ENCODE measurements at regions not wholly inside any gene's neighbourhood (a gene's known extent, or its start where the extent isn't known, plus 50 kb on each side); places are given as distances from the start of the nearest gene placed in this dataset.

GRCh38 chr2:180306346-180306745, 299.2 kb upstream of the CWC22 start:
- Histone ChIP-seq H3K9me2 (ENCODE audit: insufficient read depth, low read length) (no peaks in the 10 kb centered on the region), H3K79me2 (replicated peaks; ENCODE audit: insufficient read depth, low read length) (no peaks in the 10 kb centered on the region), H3K9ac (ENCODE audit: low read length) (no peak overlapping the region), H3K9me3 (ENCODE audit: low read length) (no peaks in the 10 kb centered on the region), H3K4me3 (ENCODE audit: low read length) (no peak overlapping the region), H3K36me3 (ENCODE audit: insufficient read depth, low read length) (no peaks in the 10 kb centered on the region), H2AFZ (ENCODE audit: low read depth, low read length) (no peak overlapping the region), H3F3A (ENCODE audit: insufficient read depth, low read length, poor library complexity, severe bottlenecking) (no peaks in the 10 kb centered on the region), H3K27me3 (ENCODE audit: insufficient read depth, low read depth, low read length) (no peaks in the 10 kb centered on the region), H3K4me2 (ENCODE audit: low read length) (no peak overlapping the region), H4K20me1 (ENCODE audit: insufficient read depth) (no peaks in the 10 kb centered on the region), H3K27ac (ENCODE audit: low read length) (no peak overlapping the region)
- TF ChIP-seq RAD21 (conservative IDR thresholded peaks at IDR 0.05) (no peak), EP300 (conservative IDR thresholded peaks at IDR 0.05; ENCODE audit: poor library complexity, severe bottlenecking) (no peak), CTCF (IDR thresholded peaks at IDR 0.05; ENCODE audit: poor library complexity, severe bottlenecking) (no peak), TAF1 (IDR thresholded peaks at IDR 0.05; ENCODE audit: low read depth) (no peak), SMC3 (conservative IDR thresholded peaks at IDR 0.05; ENCODE audit: poor library complexity) (no peak), POLR2AphosphoS5 (IDR thresholded peaks at IDR 0.05) (no peak), EZH2 (IDR thresholded peaks at IDR 0.05; ENCODE audit: borderline replicate concordance, insufficient read depth, low read length, poor library complexity, severe bottlenecking) (no peak), MXI1 (conservative IDR thresholded peaks at IDR 0.05; ENCODE audit: poor library complexity, severe bottlenecking) (no peak), REST (IDR thresholded peaks at IDR 0.05; ENCODE audit: borderline replicate concordance) (no peak)

- H3K27ac ChIP-seq (ENCODE audit: low read length), result no peak overlapping the region
- H3K9ac ChIP-seq (ENCODE audit: low read length), result no peak overlapping the region
- peaks cover 3% of the 10 kb centered on the region for H3F3A ChIP-seq (ENCODE audit: insufficient read depth, low read length, poor library complexity, severe bottlenecking)
- no peak overlapping the region for H2AFZ ChIP-seq (ENCODE audit: low read depth, low read length)
- H3K36me3 ChIP-seq (ENCODE audit: insufficient read depth, low read length), result no peaks in the 10 kb centered on the region
- no peaks in the 10 kb centered on the region for H3K79me2 ChIP-seq (replicated peaks; ENCODE audit: insufficient read depth, low read length)
- H3K9me2 ChIP-seq (ENCODE audit: insufficient read depth, low read length), result no peaks in the 10 kb centered on the region
- H3K4me2 ChIP-seq (ENCODE audit: low read length), result no peak overlapping the region
- H3K9me3 ChIP-seq (ENCODE audit: low read length), result no peaks in the 10 kb centered on the region
- no peak for TF ChIP-seq CTCF (IDR thresholded peaks at IDR 0.05; ENCODE audit: poor library complexity, severe bottlenecking)
- no peak for TF ChIP-seq POLR2AphosphoS5 (IDR thresholded peaks at IDR 0.05)
- TF ChIP-seq REST (IDR thresholded peaks at IDR 0.05; ENCODE audit: borderline replicate concordance), result no peak
- no peak for TF ChIP-seq TAF1 (IDR thresholded peaks at IDR 0.05; ENCODE audit: low read depth)
- no peak for TF ChIP-seq MXI1 (conservative IDR thresholded peaks at IDR 0.05; ENCODE audit: poor library complexity, severe bottlenecking)
- no peaks in the 10 kb centered on the region for H3K27me3 ChIP-seq (ENCODE audit: insufficient read depth, low read depth, low read length)
- H4K20me1 ChIP-seq (ENCODE audit: insufficient read depth), result no peaks in the 10 kb centered on the region
- H3K4me3 ChIP-seq (ENCODE audit: low read length), result no peak overlapping the region
Observed at GRCh38 chr2:180291552-180292421, 284.7 kb upstream of the CWC22 start.

All from neural cell (in vitro differentiated cells).